Left lung (tissue), 4 donors: ENCODE measurements at regions not wholly inside any gene's neighbourhood (a gene's known extent, or its start where the extent isn't known, plus 50 kb on each side); places are given as distances from the start of the nearest gene placed in this dataset.
A peak's percentile ranks its signal among the peaks of the same experiment; 100 is the strongest.

Experiments used
- ATAC-seq: fragments of 200-7000 bp; cut with Tn5 transposase; one replicate; pipeline ENCODE4 v1.9.1; 2020; ENCODE audit warnings: moderate library complexity
- DNase-seq, 4 donors: peaks; one replicate each; pipeline ENCODE4 v3.0.0-alpha.2; 2013 to 2020
- H3K27ac ChIP-seq, 2 donors: fragments of 200-600 bp; sonication (generic) in 1 of 2; one replicate each; pipeline versions ENCODE4 v1.5.0 to v1.8.0; 2020 to 2021
- H3K27me3 ChIP-seq, 2 donors: fragments of 200-600 bp; sonication (generic) in 1 of 2; one replicate each; pipeline versions ENCODE4 v1.5.0 to v1.8.0; 2020 to 2021
- H3K36me3 ChIP-seq, 2 donors: fragments of 200-600 bp; sonication (generic) in 1 of 2; one replicate each; pipeline versions ENCODE4 v1.5.0 to v1.8.0; 2020 to 2021
- H3K4me1 ChIP-seq, 2 donors: fragments of 200-600 bp; one replicate each; pipeline ENCODE4 v1.8.0; 2021
- H3K4me3 ChIP-seq, 2 donors: fragments of 200-600 bp; sonication (generic) in 1 of 2; one replicate each; pipeline versions ENCODE4 v1.5.0 to v1.8.0; 2020 to 2021; ENCODE audit warnings: mild to moderate bottlenecking in 1 of 2
- H3K9me3 ChIP-seq, 2 donors: fragments of 200-600 bp; sonication (generic) in 1 of 2; one replicate each; pipeline versions ENCODE4 v1.5.0 to v1.8.0; 2020 to 2021
- intact Hi-C, 2 donors: fragments of 100-400 bp; cut with DNase I; formaldehyde crosslinking; loops; one replicate each; pipeline versions ENCODE4 v1.11.2 to v1.14.2; 2022
- TF ChIP-seq, protein P1 (sequence below), 2 donors: fragments of 200-600 bp; sonication (generic) in 1 of 2; IDR thresholded peaks; one replicate each; pipeline versions ENCODE4 v1.5.0 to v1.8.0; 2021; ENCODE audit warnings: antibody characterized with exemption in 2 of 2
- donor health status: DM: no; HTN: yes; CAD: no.
- donor health status: DM: no; HTN: no; CAD: no.

DNA sequence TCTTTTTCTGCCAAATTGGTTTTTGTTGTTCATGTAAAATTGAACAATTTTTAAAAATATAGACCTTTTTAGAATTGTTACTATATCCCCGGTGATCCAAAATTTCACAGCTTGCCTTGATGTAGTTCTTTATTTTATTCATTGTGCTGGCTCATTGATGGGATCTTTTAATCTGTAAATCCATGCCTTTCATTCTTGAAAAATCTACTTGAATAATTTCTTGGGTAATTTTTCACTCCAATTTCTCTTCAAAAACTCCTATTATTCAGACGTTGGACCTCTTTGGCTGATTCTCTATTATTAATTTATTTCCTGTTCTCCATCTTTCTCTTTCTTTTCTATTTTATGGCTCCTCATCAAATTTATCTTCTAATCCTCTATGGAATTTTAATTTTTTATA is 476.1 kb upstream of the CITED2 start:
- Histone ChIP-seq H3K36me3 (no peaks in the 10 kb centered on the region), H3K9me3 (no peaks in the 10 kb centered on the region), H3K4me3 (no peak overlapping the region), H3K27me3 (no peaks in the 10 kb centered on the region), H3K27ac (no peak overlapping the region), H3K4me1 (peaks cover 0 to 14% of the 10 kb centered on the region in 2 donors)
- ATAC-seq, result no peak
- no peak for DNase-seq
- TF ChIP-seq, protein P1, sequence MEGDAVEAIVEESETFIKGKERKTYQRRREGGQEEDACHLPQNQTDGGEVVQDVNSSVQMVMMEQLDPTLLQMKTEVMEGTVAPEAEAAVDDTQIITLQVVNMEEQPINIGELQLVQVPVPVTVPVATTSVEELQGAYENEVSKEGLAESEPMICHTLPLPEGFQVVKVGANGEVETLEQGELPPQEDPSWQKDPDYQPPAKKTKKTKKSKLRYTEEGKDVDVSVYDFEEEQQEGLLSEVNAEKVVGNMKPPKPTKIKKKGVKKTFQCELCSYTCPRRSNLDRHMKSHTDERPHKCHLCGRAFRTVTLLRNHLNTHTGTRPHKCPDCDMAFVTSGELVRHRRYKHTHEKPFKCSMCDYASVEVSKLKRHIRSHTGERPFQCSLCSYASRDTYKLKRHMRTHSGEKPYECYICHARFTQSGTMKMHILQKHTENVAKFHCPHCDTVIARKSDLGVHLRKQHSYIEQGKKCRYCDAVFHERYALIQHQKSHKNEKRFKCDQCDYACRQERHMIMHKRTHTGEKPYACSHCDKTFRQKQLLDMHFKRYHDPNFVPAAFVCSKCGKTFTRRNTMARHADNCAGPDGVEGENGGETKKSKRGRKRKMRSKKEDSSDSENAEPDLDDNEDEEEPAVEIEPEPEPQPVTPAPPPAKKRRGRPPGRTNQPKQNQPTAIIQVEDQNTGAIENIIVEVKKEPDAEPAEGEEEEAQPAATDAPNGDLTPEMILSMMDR (IDR thresholded peaks at IDR 0.05), result no peak
- intact Hi-C loops, result no loop called here

DNA sequence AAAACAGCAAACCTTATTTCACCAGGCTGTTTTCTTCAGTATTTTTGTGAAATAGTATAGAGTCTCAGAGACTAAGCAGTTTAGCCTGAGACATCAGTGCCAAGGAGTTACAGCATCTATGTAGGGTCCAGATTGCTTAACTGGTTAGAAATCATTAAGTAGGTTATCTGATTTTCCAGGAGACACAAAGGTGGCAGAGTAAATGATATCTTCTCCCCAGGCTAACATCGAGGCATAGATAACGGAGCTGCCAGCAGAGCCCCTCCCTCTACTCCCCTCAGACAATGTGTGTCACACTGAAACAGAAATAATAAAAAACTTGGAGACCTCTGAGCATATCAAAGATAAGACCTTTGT is 473.0 kb upstream of the CITED2 start:
- H3K27me3 ChIP-seq, result no peaks in the 10 kb centered on the region
- no peaks in the 10 kb centered on the region for H3K9me3 ChIP-seq
- DNase-seq, result no peak
- no peaks in the 10 kb centered on the region for H3K36me3 ChIP-seq
- H3K4me3 ChIP-seq, result no peak overlapping the region
- TF ChIP-seq, protein P1 (IDR thresholded peaks at IDR 0.05), result no peak
- ATAC-seq, result no peak
- no peak overlapping the region for H3K27ac ChIP-seq
- intact Hi-C loops, result no loop called here
- H3K4me1 ChIP-seq, result peaks cover 0 to 14% of the 10 kb centered on the region in 2 donors

DNA sequence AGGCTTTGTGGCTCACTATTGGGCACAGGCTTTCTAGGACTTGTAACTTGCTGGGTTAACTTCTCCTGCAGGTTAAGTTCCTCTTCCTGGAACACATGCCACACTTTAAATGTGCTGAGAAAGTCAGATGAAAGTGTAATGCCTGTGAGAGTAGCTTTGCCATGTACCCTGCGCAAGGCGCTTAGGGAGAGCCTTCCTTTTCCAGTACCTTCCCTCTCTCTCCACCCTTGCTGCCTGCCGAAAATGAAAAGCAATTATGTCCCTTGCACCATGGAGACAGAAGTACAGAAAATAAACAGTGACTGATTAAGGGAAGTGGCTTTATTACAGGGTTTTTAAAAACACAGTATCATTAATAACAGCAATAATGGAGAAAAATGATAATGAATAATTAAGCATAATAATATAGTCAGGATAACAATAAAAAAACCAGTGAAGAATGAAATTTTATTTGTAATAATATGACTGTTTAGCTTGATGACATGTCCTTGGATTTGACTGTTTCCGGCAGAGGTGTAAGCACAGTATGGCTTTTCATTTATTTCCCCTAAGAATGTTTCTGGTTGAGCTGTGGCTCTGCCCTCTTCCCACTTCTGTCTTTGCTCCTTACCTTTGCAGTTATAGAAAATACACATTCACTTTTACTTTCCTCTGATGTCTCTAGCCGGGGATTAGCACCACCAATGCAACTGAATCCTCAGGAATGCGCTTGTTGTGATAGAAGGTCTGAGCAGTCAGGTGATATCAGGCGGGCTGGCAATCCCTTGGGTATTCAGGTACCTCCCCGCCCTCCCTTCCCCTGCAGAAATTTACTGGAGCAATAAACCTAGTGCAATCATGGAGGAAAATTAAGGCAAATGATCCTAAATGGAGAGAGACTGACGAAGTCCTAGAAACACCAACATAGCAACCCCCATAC is 472.3 kb upstream of the CITED2 start:
- TF ChIP-seq, protein P1 (IDR thresholded peaks at IDR 0.05), result no peak
- H3K9me3 ChIP-seq, result no peaks in the 10 kb centered on the region
- H3K27me3 ChIP-seq, result no peaks in the 10 kb centered on the region
- H3K27ac ChIP-seq, result peak overlapping the region in 1 of 2 donors; percentile 56
- no peaks in the 10 kb centered on the region for H3K36me3 ChIP-seq
- H3K4me3 ChIP-seq, result no peak overlapping the region
- ATAC-seq, result peak; percentile 94
- intact Hi-C loops, result no loop called here
- peaks cover 0 to 14% of the 10 kb centered on the region in 2 donors for H3K4me1 ChIP-seq
- DNase-seq, result peak in 2 of 4 donors; percentile 26 to 46

DNA sequence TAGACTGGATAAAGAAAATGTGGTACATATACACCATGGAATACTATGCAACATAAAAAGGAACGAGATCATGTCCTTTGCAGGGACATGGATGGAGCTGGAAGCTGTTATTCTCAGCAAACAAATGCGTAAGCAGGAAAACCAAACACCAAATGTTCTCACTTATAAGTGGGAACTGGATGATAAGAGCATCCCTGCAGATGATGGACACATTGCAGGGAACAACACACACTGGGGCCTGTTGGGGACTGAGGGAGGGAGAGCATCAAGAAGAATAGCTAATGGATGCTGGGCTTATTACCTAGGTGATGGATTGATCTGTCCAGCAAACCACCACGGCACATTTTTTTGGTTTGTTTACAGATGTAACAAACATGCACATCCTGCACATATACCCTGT is 470.5 kb upstream of the CITED2 start:
- Histone ChIP-seq H3K36me3 (no peaks in the 10 kb centered on the region), H3K4me3 (no peak overlapping the region), H3K27ac (no peak overlapping the region), H3K4me1 (peaks cover 0 to 24% of the 10 kb centered on the region in 2 donors), H3K27me3 (no peaks in the 10 kb centered on the region), H3K9me3 (no peaks in the 10 kb centered on the region)
- DNase-seq (no peak), ATAC-seq (no peak)
- TF ChIP-seq, protein P1 (IDR thresholded peaks at IDR 0.05), result no peak
- intact Hi-C loops, result no loop called here

DNA sequence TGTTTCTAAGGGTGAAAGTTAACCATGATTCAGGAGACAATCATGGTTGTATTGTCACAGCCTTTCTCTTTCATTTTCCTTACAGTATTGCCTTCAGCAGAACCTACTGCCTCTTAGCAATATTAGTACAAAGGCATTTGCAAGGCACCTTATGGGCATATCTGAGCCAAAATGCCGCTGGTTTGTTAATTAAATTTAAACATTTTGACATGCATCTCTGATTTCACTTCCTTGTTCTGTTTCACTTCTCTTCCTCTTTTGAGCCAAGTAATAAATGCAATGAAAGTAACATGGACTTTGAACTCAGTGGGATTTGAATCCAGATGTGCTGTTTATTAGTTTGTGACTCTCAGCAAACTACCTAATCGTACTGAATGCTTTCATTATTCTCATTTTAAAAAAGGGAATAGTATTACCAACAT is 467.4 kb upstream of the CITED2 start:
- DNase-seq (no peak), ATAC-seq (no peak)
- TF ChIP-seq, protein P1 (IDR thresholded peaks at IDR 0.05), result no peak
- Histone ChIP-seq H3K4me1 (peaks cover 0 to 17% of the 10 kb centered on the region in 2 donors), H3K36me3 (no peaks in the 10 kb centered on the region), H3K27ac (peak overlapping the region; percentile 50 to 76), H3K9me3 (no peaks in the 10 kb centered on the region), H3K27me3 (no peaks in the 10 kb centered on the region), H3K4me3 (no peak overlapping the region)
- intact Hi-C loops, result no loop called here
